Bronchial epithelial cell (primary cell): ENCODE measurements at regions not wholly inside any gene's neighbourhood (a gene's known extent, or its start where the extent isn't known, plus 50 kb on each side); places are given as distances from the start of the nearest gene placed in this dataset.

Experiments
- DNase-seq: peaks from one replicate; pipeline ENCODE4 v3.0.0-alpha.2; 2010; ENCODE audit warnings: low read depth
- FAIRE-seq: peaks from 2 replicates; lab custom pipeline; 2011; peaks lifted over from hg19 to GRCh38; lab: Jason Lieb, UNC
- H3K27me3 ChIP-seq: 2 replicates; pipeline ENCODE4 v1.5.1; 2011; ENCODE audit warnings: low read length; ENCODE audit not compliant: control insufficient read depth, insufficient read depth
- H3K36me3 ChIP-seq: 2 replicates; pipeline ENCODE4 v1.5.1; 2011; ENCODE audit warnings: low read length; ENCODE audit not compliant: control insufficient read depth, insufficient read depth
- H3K4me3 ChIP-seq: 2 replicates; pipeline ENCODE4 v1.5.1; 2011; ENCODE audit warnings: mild to moderate bottlenecking, low read depth, low read length, control low read depth
- CTCF ChIP-seq: IDR thresholded peaks from 2 replicates; pipeline ENCODE4 v1.5.1; 2011; ENCODE audit warnings: mild to moderate bottlenecking, moderate library complexity, low read length, control low read depth, inconsistent platforms; ENCODE audit not compliant: insufficient read depth, severe bottlenecking

- DNase-seq (no peak), FAIRE-seq (no peak)
- Histone ChIP-seq H3K36me3 (no peaks in the 10 kb centered on the region), H3K27me3 (no peaks in the 10 kb centered on the region), H3K4me3 (no peak overlapping the region)
- TF ChIP-seq CTCF: no peak
Measured at GRCh38 chr6:1257778-1258177, 54.1 kb upstream of the FOXQ1 start.

- no peak for TF ChIP-seq CTCF
- FAIRE-seq (no peak), DNase-seq (no peak)
Measured at GRCh38 chr6:1256435-1257008, 55.4 kb upstream of the FOXQ1 start.

GRCh38 chr6:1255636-1256365 is 56.1 kb upstream of the FOXQ1 start:
- DNase-seq (no peak), FAIRE-seq (no peak)
- Histone ChIP-seq H3K36me3 (no peaks in the 10 kb centered on the region), H3K4me3 (no peak overlapping the region), H3K27me3 (no peaks in the 10 kb centered on the region)
- TF ChIP-seq CTCF: no peak

More at GRCh38 chr6:1256435-1257008, 55.4 kb upstream of the FOXQ1 start:
- H3K27me3 ChIP-seq: no peaks in the 10 kb centered on the region
- no peak overlapping the region for H3K4me3 ChIP-seq
- H3K36me3 ChIP-seq: no peaks in the 10 kb centered on the region

GRCh38 chr6:1254326-1254725 is 57.6 kb upstream of the FOXQ1 start:
- Histone ChIP-seq H3K36me3 (no peaks in the 10 kb centered on the region), H3K27me3 (no peaks in the 10 kb centered on the region), H3K4me3 (no peak overlapping the region)
- FAIRE-seq (no peak), DNase-seq (no peak)
- no peak for TF ChIP-seq CTCF

- H3K4me3 ChIP-seq: no peak overlapping the region
- no peaks in the 10 kb centered on the region for H3K27me3 ChIP-seq
- DNase-seq: no peak
- no peak for TF ChIP-seq CTCF
- no peak for FAIRE-seq
- H3K36me3 ChIP-seq: no peaks in the 10 kb centered on the region
Measured at GRCh38 chr6:1253816-1254215, 58.1 kb upstream of the FOXQ1 start.
